Omental fat pad (tissue), 3 donors: ENCODE measurements at regions not wholly inside any gene's neighbourhood (a gene's known extent, or its start where the extent isn't known, plus 50 kb on each side); places are given as distances from the start of the nearest gene placed in this dataset.
A peak's percentile ranks its signal among the peaks of the same experiment; 100 is the strongest.
"Not testable (repeated sequence)": the region's sequence is repeated elsewhere in the genome, so short reads cannot be mapped to it uniquely, and the experiment has no call there.

Experiments used
- ATAC-seq: fragments of 150-250 bp; one replicate; pipeline ENCODE4 v1.9.1; 2016; ENCODE audit warnings: mild to moderate bottlenecking, moderate library complexity; ENCODE audit not compliant: low FRiP score
- DNase-seq: peaks from one replicate; pipeline ENCODE4 v3.0.0-alpha.2; 2019; ENCODE audit warnings: low spot score
- CTCF ChIP-seq, 3 donors: fragments of 450-650 bp; IDR thresholded peaks; one replicate each; pipeline ENCODE4 v1.5.1; 2016 to 2017; ENCODE audit warnings: antibody characterized with exemption in 3 of 3, mild to moderate bottlenecking in 3 of 3, moderate library complexity in 2 of 3

- ATAC-seq (no peak), DNase-seq (no peak)
- no peak for TF ChIP-seq CTCF (IDR thresholded peaks at IDR 0.05)
Observed at GRCh38 chr21:15291621-15292266, 226.9 kb upstream of the NRIP1 start.

GRCh38 chr21:15293240-15293639 lies 228.4 kb upstream of the NRIP1 start:
- DNase-seq, result no peak
- TF ChIP-seq CTCF (IDR thresholded peaks at IDR 0.05), result no peak
- peak; percentile 78 for ATAC-seq

- ATAC-seq (no peak), DNase-seq (no peak)
- no peak for TF ChIP-seq CTCF (IDR thresholded peaks at IDR 0.05)
Observed at GRCh38 chr21:15295875-15296274, 231.1 kb upstream of the NRIP1 start.

GRCh38 chr21:15297824-15298223 lies 233.0 kb upstream of the NRIP1 start:
- DNase-seq (no peak), ATAC-seq (no peak)
- no peak for TF ChIP-seq CTCF (IDR thresholded peaks at IDR 0.05)

GRCh38 chr21:15298306-15298705 lies 233.5 kb upstream of the NRIP1 start:
- no peak for ATAC-seq
- no peak for DNase-seq
- no peak for TF ChIP-seq CTCF (IDR thresholded peaks at IDR 0.05)

GRCh38 chr21:15298755-15299154 lies 234.0 kb upstream of the NRIP1 start:
- not testable (repeated sequence) for DNase-seq, ATAC-seq

- DNase-seq (no peak), ATAC-seq (no peak)
- TF ChIP-seq CTCF (IDR thresholded peaks at IDR 0.05), result no peak
Observed at GRCh38 chr21:15300131-15300530, 235.3 kb upstream of the NRIP1 start.
